Gastrocnemius medialis (tissue), 4 donors: ENCODE measurements at regions not wholly inside any gene's neighbourhood (a gene's known extent, or its start where the extent isn't known, plus 50 kb on each side); places are given as distances from the start of the nearest gene placed in this dataset.

Source experiments
- POLR2A ChIP-seq, 2 donors: fragments of 450-650 bp; IDR thresholded peaks; one replicate each; pipeline ENCODE4 v1.6.1; 2017; ENCODE audit warnings: antibody characterized with exemption in 2 of 2, mild to moderate bottlenecking in 2 of 2, moderate library complexity in 2 of 2
- TF ChIP-seq, protein P1 (sequence below), 5 experiments: fragments of 450-650 bp in 3 of 5; fragments of 200-600 bp in 2 of 5; sonication (generic) in 2 of 5; IDR thresholded peaks in 4 of 5; conservative IDR thresholded peaks in 1 of 5; 1 replicate in 4 of 5; 2 replicates in 1 of 5; pipeline ENCODE4 v1.5.1; 2016 to 2019; ENCODE audit warnings: antibody characterized with exemption in 5 of 5, mild to moderate bottlenecking in 3 of 5, moderate library complexity in 3 of 5

DNA sequence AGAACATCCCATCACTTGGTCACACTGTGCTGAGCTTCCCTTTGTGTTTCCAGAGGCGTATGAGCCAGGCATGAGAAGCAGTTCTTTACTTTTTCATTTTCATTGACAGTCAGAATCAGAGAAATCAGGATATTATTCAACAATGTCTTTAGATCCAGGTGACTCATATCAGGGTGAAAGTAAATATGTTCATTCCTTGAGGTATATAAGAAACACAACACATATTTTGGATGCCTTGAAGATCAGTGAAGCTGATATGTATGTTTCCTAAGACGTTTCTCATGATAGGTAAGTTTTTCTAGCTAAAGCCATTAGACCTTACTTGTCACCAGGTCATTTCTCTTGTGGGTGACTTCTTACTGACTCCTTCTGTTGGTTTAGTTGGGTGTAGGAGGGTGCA is 505.6 kb downstream of the CDH26 start:
- TF ChIP-seq, protein P1, sequence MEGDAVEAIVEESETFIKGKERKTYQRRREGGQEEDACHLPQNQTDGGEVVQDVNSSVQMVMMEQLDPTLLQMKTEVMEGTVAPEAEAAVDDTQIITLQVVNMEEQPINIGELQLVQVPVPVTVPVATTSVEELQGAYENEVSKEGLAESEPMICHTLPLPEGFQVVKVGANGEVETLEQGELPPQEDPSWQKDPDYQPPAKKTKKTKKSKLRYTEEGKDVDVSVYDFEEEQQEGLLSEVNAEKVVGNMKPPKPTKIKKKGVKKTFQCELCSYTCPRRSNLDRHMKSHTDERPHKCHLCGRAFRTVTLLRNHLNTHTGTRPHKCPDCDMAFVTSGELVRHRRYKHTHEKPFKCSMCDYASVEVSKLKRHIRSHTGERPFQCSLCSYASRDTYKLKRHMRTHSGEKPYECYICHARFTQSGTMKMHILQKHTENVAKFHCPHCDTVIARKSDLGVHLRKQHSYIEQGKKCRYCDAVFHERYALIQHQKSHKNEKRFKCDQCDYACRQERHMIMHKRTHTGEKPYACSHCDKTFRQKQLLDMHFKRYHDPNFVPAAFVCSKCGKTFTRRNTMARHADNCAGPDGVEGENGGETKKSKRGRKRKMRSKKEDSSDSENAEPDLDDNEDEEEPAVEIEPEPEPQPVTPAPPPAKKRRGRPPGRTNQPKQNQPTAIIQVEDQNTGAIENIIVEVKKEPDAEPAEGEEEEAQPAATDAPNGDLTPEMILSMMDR (IDR thresholded peaks at IDR 0.05 in 4 of 5, conservative IDR thresholded peaks at IDR 0.05 in 1 of 5), result no peak
- no peak for TF ChIP-seq POLR2A (IDR thresholded peaks at IDR 0.05)
